H54 (cell line): ENCODE measurements at regions not wholly inside any gene's neighbourhood (a gene's known extent, or its start where the extent isn't known, plus 50 kb on each side); places are given as distances from the start of the nearest gene placed in this dataset.
"Not testable (repeated sequence)": the region's sequence is repeated elsewhere in the genome, so short reads cannot be mapped to it uniquely, and the experiment has no call there.

Experiments
- DNase-seq: peaks from one replicate; pipeline ENCODE4 v3.0.0; 2011; ENCODE audit warnings: low spot score, mixed read lengths; ENCODE audit not compliant: insufficient read length
- FAIRE-seq: peaks from 3 replicates; lab custom pipeline; 2011; peaks lifted over from hg19 to GRCh38; lab: Jason Lieb, UNC
- POLR2A ChIP-seq: IDR thresholded peaks from 2 replicates; pipeline ENCODE4 v1.6.1; 2011; ENCODE audit warnings: low read depth, mild to moderate bottlenecking, low read length

- FAIRE-seq (no peak), DNase-seq (no peak)
- no peak for TF ChIP-seq POLR2A
Observed at GRCh38 chr3:166582236-166582635, 745.0 kb upstream of the BCHE start.

- DNase-seq = no peak
- no peak for TF ChIP-seq POLR2A
- FAIRE-seq = no peak
Observed at GRCh38 chr3:166580561-166580960, 743.3 kb upstream of the BCHE start.

GRCh38 chr3:166575161-166575560 is 737.9 kb upstream of the BCHE start:
- no peak for FAIRE-seq
- no peak for DNase-seq
- TF ChIP-seq POLR2A = no peak

- not testable (repeated sequence) for DNase-seq, FAIRE-seq
Observed at GRCh38 chr3:166571686-166572085, 734.5 kb upstream of the BCHE start.

- FAIRE-seq (no peak), DNase-seq (no peak)
- no peak for TF ChIP-seq POLR2A
Observed at GRCh38 chr3:166570102-166570501, 732.9 kb upstream of the BCHE start.

GRCh38 chr3:166569589-166569988 is 732.4 kb upstream of the BCHE start:
- FAIRE-seq = no peak
- TF ChIP-seq POLR2A = no peak
- no peak for DNase-seq

- FAIRE-seq (no peak), DNase-seq (no peak)
- no peak for TF ChIP-seq POLR2A
Observed at GRCh38 chr3:166560253-166560652, 723.0 kb upstream of the BCHE start.

- DNase-seq = no peak
- no peak for FAIRE-seq
- no peak for TF ChIP-seq POLR2A
Observed at GRCh38 chr3:166556955-166557354, 719.7 kb upstream of the BCHE start.

GRCh38 chr3:166554023-166554422 is 716.8 kb upstream of the BCHE start:
- DNase-seq = no peak
- FAIRE-seq = no peak
- no peak for TF ChIP-seq POLR2A

GRCh38 chr3:166533740-166534139 is 696.5 kb upstream of the BCHE start:
- no peak for FAIRE-seq
- no peak for DNase-seq
- no peak for TF ChIP-seq POLR2A

GRCh38 chr3:166531730-166532129 is 694.5 kb upstream of the BCHE start:
- DNase-seq (no peak), FAIRE-seq (no peak)
- no peak for TF ChIP-seq POLR2A

GRCh38 chr3:166527325-166527724 is 690.1 kb upstream of the BCHE start:
- DNase-seq = no peak
- no peak for FAIRE-seq
- TF ChIP-seq POLR2A = no peak

- DNase-seq = no peak
- FAIRE-seq = no peak
- no peak for TF ChIP-seq POLR2A
Observed at GRCh38 chr3:166526881-166527280, 689.7 kb upstream of the BCHE start.

GRCh38 chr3:166522017-166522416 is 684.8 kb upstream of the BCHE start:
- DNase-seq = no peak

GRCh38 chr3:166519443-166519842 is 682.2 kb upstream of the BCHE start:
- TF ChIP-seq POLR2A = no peak
- no peak for DNase-seq
- no peak for FAIRE-seq

More at GRCh38 chr3:166522017-166522416, 684.8 kb upstream of the BCHE start:
- no peak for TF ChIP-seq POLR2A
- FAIRE-seq = no peak

GRCh38 chr3:166518040-166518439 is 680.8 kb upstream of the BCHE start:
- TF ChIP-seq POLR2A = no peak
- DNase-seq (no peak), FAIRE-seq (no peak)
